ENCODE measurements at regions not wholly inside any gene's neighbourhood (a gene's known extent, or its start where the extent isn't known, plus 50 kb on each side); places are given as distances from the start of the nearest gene placed in this dataset.

GRCh38 chr4:57424232-57424897 is 314.2 kb upstream of the IGFBP7 start:
- no peak overlapping the region for H3K27ac ChIP-seq (ENCODE audit: low read depth, low read length, poor library complexity, severe bottlenecking)
- no peaks in the 10 kb centered on the region for H3K9me3 ChIP-seq (ENCODE audit: low read length)
- no peaks in the 10 kb centered on the region for H4K20me1 ChIP-seq (ENCODE audit: insufficient read depth, low read length)
- no peaks in the 10 kb centered on the region for H3K27me3 ChIP-seq (ENCODE audit: insufficient read depth, low read length)
- no peak overlapping the region for H3K4me3 ChIP-seq (ENCODE audit: low read depth, low read length, poor library complexity, severe bottlenecking)
- no peaks in the 10 kb centered on the region for H3K4me1 ChIP-seq (ENCODE audit: insufficient read depth, low read length, severe bottlenecking)
- no peaks in the 10 kb centered on the region for H3K36me3 ChIP-seq (ENCODE audit: insufficient read depth, low read length)
- H3K9me2 ChIP-seq (ENCODE audit: low read depth, low read length), result no peaks in the 10 kb centered on the region
- H3K79me2 ChIP-seq (ENCODE audit: insufficient read depth, low read length), result no peaks in the 10 kb centered on the region
- no peak overlapping the region for H3K4me2 ChIP-seq (ENCODE audit: low read length)
- no peak for TF ChIP-seq CTCF (IDR thresholded peaks at IDR 0.05; ENCODE audit: low read length)
- TF ChIP-seq EZH2 (IDR thresholded peaks at IDR 0.05; ENCODE audit: borderline replicate concordance, low read length), result no peak
- H3F3A ChIP-seq (ENCODE audit: insufficient read depth, low read length), result no peaks in the 10 kb centered on the region
- H2AFZ ChIP-seq (ENCODE audit: low read length), result no peak overlapping the region
- no peak overlapping the region for H3K9ac ChIP-seq (ENCODE audit: low read length)

GRCh38 chr4:57418133-57418532 is 307.9 kb upstream of the IGFBP7 start:
- H3K4me1 ChIP-seq (ENCODE audit: insufficient read depth, low read length, severe bottlenecking), result no peaks in the 10 kb centered on the region
- TF ChIP-seq EZH2 (IDR thresholded peaks at IDR 0.05; ENCODE audit: borderline replicate concordance, low read length) (no peak), CTCF (IDR thresholded peaks at IDR 0.05; ENCODE audit: low read length) (no peak)

GRCh38 chr4:57412259-57413054 is 302.3 kb upstream of the IGFBP7 start:
- Histone ChIP-seq H3K9ac (ENCODE audit: low read length) (no peak overlapping the region), H3K4me2 (ENCODE audit: low read length) (no peak overlapping the region), H3K4me1 (ENCODE audit: insufficient read depth, low read length, severe bottlenecking) (no peaks in the 10 kb centered on the region), H3K9me3 (ENCODE audit: low read length) (no peaks in the 10 kb centered on the region), H3K27me3 (ENCODE audit: insufficient read depth, low read length) (no peaks in the 10 kb centered on the region), H4K20me1 (ENCODE audit: insufficient read depth, low read length) (no peaks in the 10 kb centered on the region), H3K4me3 (ENCODE audit: low read depth, low read length, poor library complexity, severe bottlenecking) (no peak overlapping the region), H3K36me3 (ENCODE audit: insufficient read depth, low read length) (no peaks in the 10 kb centered on the region), H3F3A (ENCODE audit: insufficient read depth, low read length) (no peaks in the 10 kb centered on the region), H3K9me2 (ENCODE audit: low read depth, low read length) (no peaks in the 10 kb centered on the region), H3K79me2 (ENCODE audit: insufficient read depth, low read length) (no peaks in the 10 kb centered on the region), H2AFZ (ENCODE audit: low read length) (no peak overlapping the region), H3K27ac (ENCODE audit: low read depth, low read length, poor library complexity, severe bottlenecking) (no peak overlapping the region)
- TF ChIP-seq CTCF (IDR thresholded peaks at IDR 0.05; ENCODE audit: low read length) (no peak), EZH2 (IDR thresholded peaks at IDR 0.05; ENCODE audit: borderline replicate concordance, low read length) (no peak)

More at GRCh38 chr4:57418133-57418532, 307.9 kb upstream of the IGFBP7 start:
- no peaks in the 10 kb centered on the region for H3K27me3 ChIP-seq (ENCODE audit: insufficient read depth, low read length)
- H4K20me1 ChIP-seq (ENCODE audit: insufficient read depth, low read length), result no peaks in the 10 kb centered on the region
- no peaks in the 10 kb centered on the region for H3K79me2 ChIP-seq (ENCODE audit: insufficient read depth, low read length)
- H3K36me3 ChIP-seq (ENCODE audit: insufficient read depth, low read length), result no peaks in the 10 kb centered on the region
- H3K9me3 ChIP-seq (ENCODE audit: low read length), result no peaks in the 10 kb centered on the region
- H2AFZ ChIP-seq (ENCODE audit: low read length), result no peak overlapping the region
- H3K9ac ChIP-seq (ENCODE audit: low read length), result no peak overlapping the region
- H3K27ac ChIP-seq (ENCODE audit: low read depth, low read length, poor library complexity, severe bottlenecking), result no peak overlapping the region
- no peak overlapping the region for H3K4me2 ChIP-seq (ENCODE audit: low read length)
- no peaks in the 10 kb centered on the region for H3K9me2 ChIP-seq (ENCODE audit: low read depth, low read length)
- no peak overlapping the region for H3K4me3 ChIP-seq (ENCODE audit: low read depth, low read length, poor library complexity, severe bottlenecking)
- no peaks in the 10 kb centered on the region for H3F3A ChIP-seq (ENCODE audit: insufficient read depth, low read length)

Measured in OCI-LY1 (cell line).